ENCODE measurements at regions not wholly inside any gene's neighbourhood (a gene's known extent, or its start where the extent isn't known, plus 50 kb on each side); places are given as distances from the start of the nearest gene placed in this dataset.

GRCh38 chr13:64531400-64531799 lies 2698.7 kb downstream of the PCDH9 start:
- DNase-seq (ENCODE audit: low read depth, low spot score), result no peak
- TF ChIP-seq JUND (IDR thresholded peaks at IDR 0.05) (no peak), SRF (IDR thresholded peaks at IDR 0.05; ENCODE audit: low read depth) (no peak), RAD21 (IDR thresholded peaks at IDR 0.05; ENCODE audit: low read depth) (no peak), CTCF (IDR thresholded peaks at IDR 0.05 in 2 of 3, conservative IDR thresholded peaks at IDR 0.05 in 1 of 3; ENCODE audit: borderline replicate concordance in 1 of 3, insufficient read depth in 1 of 3, low read depth in 2 of 3, low read length in 2 of 3) (no peak), SP1 (IDR thresholded peaks at IDR 0.05; ENCODE audit: low read depth) (no peak), YY1 (IDR thresholded peaks at IDR 0.05; ENCODE audit: extremely low read depth, insufficient replicate concordance, low read depth, low read length) (no peak)
- Histone ChIP-seq H3K4me3 (replicated peaks in 1 of 2; ENCODE audit: low read depth in 1 of 2, low read length in 2 of 2) (no peak overlapping the region), H3K9me2 (ENCODE audit: insufficient read depth) (no peaks in the 10 kb centered on the region), H3K4me2 (ENCODE audit: low read length) (no peak overlapping the region), H3K9ac (ENCODE audit: low read length) (no peak overlapping the region), H3K27me3 (ENCODE audit: insufficient read depth, low read length) (no peaks in the 10 kb centered on the region), H3K4me1 (ENCODE audit: control insufficient read depth in 1 of 2, insufficient read depth in 2 of 2, low read length in 2 of 2) (no peaks in the 10 kb centered on the region), H3K27ac (ENCODE audit: low read depth, low read length) (no peak overlapping the region), H4K20me1 (ENCODE audit: insufficient read depth) (no peaks in the 10 kb centered on the region), H2AFZ (ENCODE audit: low read depth, low read length, poor library complexity, severe bottlenecking) (no peak overlapping the region), H3K36me3 (ENCODE audit: control insufficient read depth in 1 of 2, insufficient read depth in 2 of 2, low read length in 2 of 2) (no peaks in the 10 kb centered on the region), H3K9me3 (ENCODE audit: control insufficient read depth in 1 of 2, insufficient read depth in 1 of 2, low read depth in 1 of 2, low read length in 2 of 2) (no peaks in the 10 kb centered on the region), H3K79me2 (ENCODE audit: insufficient read depth, low read length) (no peaks in the 10 kb centered on the region)
- CTCF ChIA-PET, result no interaction called here
- no peak for ATAC-seq
- BruUV-seq (replicated peaks), result no TSS peak
- intact Hi-C loops (cut with micrococcal nuclease), result no loop called here
- POLR2A ChIA-PET, result no interaction called here
- RAD21 ChIA-PET (ENCODE audit: low non-redundant PET in 1 of 2, low total read pairs in 2 of 2, uncharacterized antibody in 2 of 2, unreplicated experiment in 2 of 2), result no interaction called here

- ChIA-PET POLR2A (no interaction called here), CTCF (no interaction called here), RAD21 (ENCODE audit: low non-redundant PET in 1 of 2, low total read pairs in 2 of 2, uncharacterized antibody in 2 of 2, unreplicated experiment in 2 of 2) (no interaction called here)
- Histone ChIP-seq H3K4me3 (replicated peaks in 1 of 2; ENCODE audit: low read depth in 1 of 2, low read length in 2 of 2) (no peak overlapping the region), H3K4me1 (ENCODE audit: control insufficient read depth in 1 of 2, insufficient read depth in 2 of 2, low read length in 2 of 2) (no peaks in the 10 kb centered on the region), H3K9me2 (ENCODE audit: insufficient read depth) (no peaks in the 10 kb centered on the region), H3K79me2 (ENCODE audit: insufficient read depth, low read length) (no peaks in the 10 kb centered on the region), H3K36me3 (ENCODE audit: control insufficient read depth in 1 of 2, insufficient read depth in 2 of 2, low read length in 2 of 2) (no peaks in the 10 kb centered on the region), H4K20me1 (ENCODE audit: insufficient read depth) (no peaks in the 10 kb centered on the region), H3K9me3 (ENCODE audit: control insufficient read depth in 1 of 2, insufficient read depth in 1 of 2, low read depth in 1 of 2, low read length in 2 of 2) (no peaks in the 10 kb centered on the region), H3K9ac (ENCODE audit: low read length) (no peak overlapping the region), H3K27me3 (ENCODE audit: insufficient read depth, low read length) (no peaks in the 10 kb centered on the region), H3K27ac (ENCODE audit: low read depth, low read length) (no peak overlapping the region), H3K4me2 (ENCODE audit: low read length) (no peak overlapping the region), H2AFZ (ENCODE audit: low read depth, low read length, poor library complexity, severe bottlenecking) (no peak overlapping the region)
- TF ChIP-seq SRF (IDR thresholded peaks at IDR 0.05; ENCODE audit: low read depth), result no peak
- TF ChIP-seq YY1 (IDR thresholded peaks at IDR 0.05; ENCODE audit: extremely low read depth, insufficient replicate concordance, low read depth, low read length), result no peak
- TF ChIP-seq EZH2phosphoT487 (IDR thresholded peaks at IDR 0.05; ENCODE audit: borderline replicate concordance), result no peak
- no peak for TF ChIP-seq SP1 (IDR thresholded peaks at IDR 0.05; ENCODE audit: low read depth)
- TF ChIP-seq FOSL1 (IDR thresholded peaks at IDR 0.05; ENCODE audit: low read depth), result no peak
- TF ChIP-seq JUND (IDR thresholded peaks at IDR 0.05), result no peak
- no peak for TF ChIP-seq ELF1 (IDR thresholded peaks at IDR 0.05; ENCODE audit: borderline replicate concordance, low read depth)
- no peak for TF ChIP-seq EZH2 (IDR thresholded peaks at IDR 0.05)
- TF ChIP-seq CTCF (IDR thresholded peaks at IDR 0.05 in 2 of 3, conservative IDR thresholded peaks at IDR 0.05 in 1 of 3; ENCODE audit: borderline replicate concordance in 1 of 3, insufficient read depth in 1 of 3, low read depth in 2 of 3, low read length in 2 of 3), result peak in 2 of 3 experiments; percentile 64 to 68; a peak in 4 of 6 replicates
- BruUV-seq (replicated peaks), result no TSS peak
- intact Hi-C loops (cut with micrococcal nuclease), result no loop called here
- DNase-seq (ENCODE audit: low read depth, low spot score), result peak; percentile 19
- no peak for ATAC-seq
These were observed 2700.2 kb downstream of the PCDH9 start for GRCh38 chr13:64529874-64530485.

Data from HCT116 (cell line).